Fibroblast of mammary gland (primary cell): ENCODE measurements at regions not wholly inside any gene's neighbourhood (a gene's known extent, or its start where the extent isn't known, plus 50 kb on each side); places are given as distances from the start of the nearest gene placed in this dataset.

Experiments used
- DNase-seq: peaks from one replicate; pipeline ENCODE4 v3.0.0-alpha.2; 2010; ENCODE audit warnings: low read depth
- H3K4me3 ChIP-seq: 2 replicates; pipeline ENCODE4 v1.5.1; 2011; ENCODE audit warnings: low read depth, mild to moderate bottlenecking, low read length, moderate library complexity; ENCODE audit not compliant: control insufficient read depth
- TF ChIP-seq, protein P1 (sequence below): conservative IDR thresholded peaks from 2 replicates; pipeline ENCODE4 v1.5.1; 2011; ENCODE audit warnings: low read depth, low read length, inconsistent platforms; ENCODE audit not compliant: control insufficient read depth, insufficient read depth

GRCh38 chr18:2380101-2380500 is 191.2 kb downstream of the METTL4 start:
- no peak overlapping the region for H3K4me3 ChIP-seq
- DNase-seq: no peak
- TF ChIP-seq, protein P1, sequence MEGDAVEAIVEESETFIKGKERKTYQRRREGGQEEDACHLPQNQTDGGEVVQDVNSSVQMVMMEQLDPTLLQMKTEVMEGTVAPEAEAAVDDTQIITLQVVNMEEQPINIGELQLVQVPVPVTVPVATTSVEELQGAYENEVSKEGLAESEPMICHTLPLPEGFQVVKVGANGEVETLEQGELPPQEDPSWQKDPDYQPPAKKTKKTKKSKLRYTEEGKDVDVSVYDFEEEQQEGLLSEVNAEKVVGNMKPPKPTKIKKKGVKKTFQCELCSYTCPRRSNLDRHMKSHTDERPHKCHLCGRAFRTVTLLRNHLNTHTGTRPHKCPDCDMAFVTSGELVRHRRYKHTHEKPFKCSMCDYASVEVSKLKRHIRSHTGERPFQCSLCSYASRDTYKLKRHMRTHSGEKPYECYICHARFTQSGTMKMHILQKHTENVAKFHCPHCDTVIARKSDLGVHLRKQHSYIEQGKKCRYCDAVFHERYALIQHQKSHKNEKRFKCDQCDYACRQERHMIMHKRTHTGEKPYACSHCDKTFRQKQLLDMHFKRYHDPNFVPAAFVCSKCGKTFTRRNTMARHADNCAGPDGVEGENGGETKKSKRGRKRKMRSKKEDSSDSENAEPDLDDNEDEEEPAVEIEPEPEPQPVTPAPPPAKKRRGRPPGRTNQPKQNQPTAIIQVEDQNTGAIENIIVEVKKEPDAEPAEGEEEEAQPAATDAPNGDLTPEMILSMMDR: no peak

- TF ChIP-seq, protein P1: no peak
- no peak overlapping the region for H3K4me3 ChIP-seq
- no peak for DNase-seq
Measured at GRCh38 chr18:2381539-2381938, 189.8 kb downstream of the METTL4 start.

DNA sequence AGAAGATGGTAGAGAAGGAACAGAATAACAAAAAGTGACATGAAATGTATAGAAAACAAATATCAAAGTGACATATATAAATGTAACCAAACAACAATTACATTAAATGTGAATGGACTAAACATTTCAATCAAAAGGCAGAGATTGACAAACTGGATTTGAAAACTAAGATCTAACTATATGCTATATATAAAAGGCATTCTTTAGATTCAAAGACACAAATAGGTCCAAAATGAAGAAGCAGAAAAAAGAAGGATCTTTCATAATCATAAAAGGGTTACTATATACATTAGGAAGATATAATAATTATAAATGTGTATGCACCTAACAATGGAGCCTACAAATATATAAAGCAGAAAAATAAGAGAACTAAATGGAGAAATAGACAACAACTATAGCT is 183.7 kb downstream of the METTL4 start:
- TF ChIP-seq, protein P1: no peak
- no peak overlapping the region for H3K4me3 ChIP-seq
- no peak for DNase-seq

DNA sequence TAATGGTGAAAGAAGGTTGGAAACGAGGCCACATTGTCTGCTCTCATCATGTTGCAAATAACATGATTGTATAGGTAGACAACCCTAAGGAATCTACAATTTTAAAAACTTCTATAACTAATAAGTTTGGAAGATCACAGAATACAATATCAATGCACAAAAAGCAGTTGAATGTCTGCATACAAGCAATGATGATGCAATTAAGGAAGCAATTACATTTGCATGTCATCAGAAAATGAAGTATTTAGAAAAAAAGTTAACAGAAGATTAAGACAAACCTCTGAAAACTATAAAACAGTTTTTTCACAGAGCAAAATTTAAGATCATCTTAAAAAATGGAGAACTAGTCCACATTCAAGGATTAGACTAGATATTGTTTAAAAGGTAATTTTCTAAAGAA is 181.1 kb downstream of the METTL4 start:
- DNase-seq: no peak
- TF ChIP-seq, protein P1: no peak

GRCh38 chr18:2391470-2391869 is 179.8 kb downstream of the METTL4 start:
- TF ChIP-seq, protein P1: no peak
- DNase-seq: no peak

More for the DNA sequence above, 181.1 kb downstream of the METTL4 start:
- no peak overlapping the region for H3K4me3 ChIP-seq

GRCh38 chr18:2392446-2392845 is 178.9 kb downstream of the METTL4 start:
- no peak overlapping the region for H3K4me3 ChIP-seq
- DNase-seq: no peak
- TF ChIP-seq, protein P1: no peak

More at GRCh38 chr18:2391470-2391869, 179.8 kb downstream of the METTL4 start:
- H3K4me3 ChIP-seq: no peak overlapping the region

GRCh38 chr18:2394684-2395083 is 176.6 kb downstream of the METTL4 start:
- no peak overlapping the region for H3K4me3 ChIP-seq
- no peak for DNase-seq
- TF ChIP-seq, protein P1: no peak
